H9 (cell line): ENCODE measurements at regions not wholly inside any gene's neighbourhood (a gene's known extent, or its start where the extent isn't known, plus 50 kb on each side); places are given as distances from the start of the nearest gene placed in this dataset.

Source experiments
- DNase-seq: peaks from one replicate; pipeline ENCODE4 v3.0.0-alpha.2; 2017
- H2AFZ ChIP-seq: one replicate; pipeline ENCODE4 v1.6.1; 2013; ENCODE audit warnings: mild to moderate bottlenecking, low read length, control low read depth, moderate library complexity
- H2AK5ac ChIP-seq: 2 replicates; pipeline ENCODE4 v1.6.1; 2013; ENCODE audit warnings: low read length, control low read depth, mixed read lengths; ENCODE audit not compliant: insufficient read length
- H2BK120ac ChIP-seq: one replicate; pipeline ENCODE4 v1.6.1; 2013; ENCODE audit warnings: low read depth, mild to moderate bottlenecking, low read length, control low read depth, inconsistent platforms; ENCODE audit not compliant: poor library complexity, severe bottlenecking
- H2BK12ac ChIP-seq: 2 replicates; pipeline ENCODE4 v1.6.1; 2013; ENCODE audit warnings: low read length, control low read depth, mixed read lengths, low read depth; ENCODE audit not compliant: insufficient read length
- H2BK15ac ChIP-seq: 2 replicates; pipeline ENCODE4 v1.6.1; 2013; ENCODE audit warnings: low read depth, low read length, control low read depth
- H2BK20ac ChIP-seq: one replicate; pipeline ENCODE4 v1.6.1; 2013; ENCODE audit warnings: low read depth, mild to moderate bottlenecking, low read length, control low read depth, inconsistent platforms; ENCODE audit not compliant: poor library complexity, severe bottlenecking
- H2BK5ac ChIP-seq: 2 replicates; pipeline ENCODE4 v1.6.1; 2013; ENCODE audit warnings: low read length, control low read depth, mixed read lengths; ENCODE audit not compliant: insufficient read length
- H3K14ac ChIP-seq: 2 replicates; pipeline ENCODE4 v1.6.1; 2013; ENCODE audit warnings: low read length, control low read depth; ENCODE audit not compliant: insufficient read depth
- H3K18ac ChIP-seq: 2 replicates; pipeline ENCODE4 v1.6.1; 2013; ENCODE audit warnings: low read depth, mild to moderate bottlenecking, mixed read lengths, low read length, control low read depth; ENCODE audit not compliant: insufficient read length
- H3K23ac ChIP-seq: 2 replicates; pipeline ENCODE4 v1.6.1; 2013; ENCODE audit warnings: low read length, control low read depth, mixed read lengths, low read depth; ENCODE audit not compliant: insufficient read length
- H3K23me2 ChIP-seq: 2 replicates; pipeline ENCODE4 v1.6.1; 2013; ENCODE audit warnings: low read depth, mild to moderate bottlenecking, mixed read lengths, low read length, control low read depth; ENCODE audit not compliant: insufficient read length, poor library complexity, severe bottlenecking
- H3K27ac ChIP-seq: 2 replicates; pipeline ENCODE4 v1.5.1; 2013; ENCODE audit warnings: low read length, control low read depth, mixed read lengths, low read depth; ENCODE audit not compliant: insufficient read length
- H3K27me3 ChIP-seq: 2 replicates; pipeline ENCODE4 v1.6.1; 2013; ENCODE audit warnings: low read length, control low read depth, inconsistent platforms; ENCODE audit not compliant: insufficient read depth
- H3K4ac ChIP-seq: 2 replicates; pipeline ENCODE4 v1.6.1; 2013; ENCODE audit warnings: low read depth, mild to moderate bottlenecking, control low read depth, inconsistent platforms, low read length, moderate library complexity
- H3K4me1 ChIP-seq: 2 replicates; pipeline ENCODE4 v1.6.1; 2013; ENCODE audit warnings: low read length, control low read depth, inconsistent platforms; ENCODE audit not compliant: insufficient read depth
- H3K4me2 ChIP-seq: 2 replicates; pipeline ENCODE4 v1.6.1; 2013; ENCODE audit warnings: low read length, control low read depth, mixed read lengths; ENCODE audit not compliant: insufficient read length, insufficient read depth
- H3K56ac ChIP-seq: 2 replicates; pipeline ENCODE4 v1.6.1; 2013; ENCODE audit warnings: low read depth, mild to moderate bottlenecking, mixed read lengths, low read length, control low read depth; ENCODE audit not compliant: insufficient read length
- H3K79me1 ChIP-seq: 2 replicates; pipeline ENCODE4 v1.6.1; 2013; ENCODE audit warnings: low read depth, mild to moderate bottlenecking, moderate library complexity, low read length, control low read depth, inconsistent platforms; ENCODE audit not compliant: insufficient read depth, poor library complexity, severe bottlenecking
- H3K79me2 ChIP-seq: 2 replicates; pipeline ENCODE4 v1.6.1; 2013; ENCODE audit warnings: low read length, control low read depth, inconsistent platforms; ENCODE audit not compliant: insufficient read depth
- H3K9ac ChIP-seq: 2 replicates; pipeline ENCODE4 v1.6.1; 2013; ENCODE audit warnings: low read length, control low read depth, mixed read lengths; ENCODE audit not compliant: insufficient read length; ENCODE audit errors: extremely low read depth
- H3K9me3 ChIP-seq: one replicate; pipeline ENCODE4 v1.6.1; 2013; ENCODE audit warnings: low read depth, low read length, inconsistent platforms; ENCODE audit not compliant: control insufficient read depth
- H3T11ph ChIP-seq: one replicate; pipeline ENCODE4 v1.6.1; 2013; ENCODE audit warnings: mild to moderate bottlenecking, low read length, control low read depth, inconsistent platforms
- H4K20me1 ChIP-seq: one replicate; pipeline ENCODE4 v1.6.1; 2013; ENCODE audit not compliant: control insufficient read depth, insufficient read length, insufficient read depth
- H4K5ac ChIP-seq: 2 replicates; pipeline ENCODE4 v1.6.1; 2013; ENCODE audit warnings: low read depth, mild to moderate bottlenecking, mixed read lengths, low read length, control low read depth; ENCODE audit not compliant: insufficient read length
- H4K8ac ChIP-seq: replicated peaks from 2 replicates; pipeline ENCODE4 v1.6.1; 2013; ENCODE audit warnings: low read length, control low read depth, mixed read lengths, low read depth; ENCODE audit not compliant: insufficient read length
- H4K91ac ChIP-seq: 2 replicates; pipeline ENCODE4 v1.6.1; 2013; ENCODE audit warnings: low read depth, mild to moderate bottlenecking, moderate library complexity, mixed read lengths, low read length, control low read depth; ENCODE audit not compliant: insufficient read length
- H3K27ac Mint-ChIP-seq, 3 experiments: 2 replicates in 2 of 3; 3 replicates in 1 of 3; pipeline ENCODE4 v1.8.0; 2020 to 2021; ENCODE audit warnings: mixed read lengths in 3 of 3, mild to moderate bottlenecking in 1 of 3, moderate library complexity in 1 of 3
- H3K27me3 Mint-ChIP-seq: 2 replicates; pipeline ENCODE4 v1.8.0; 2021; ENCODE audit warnings: low read depth, mild to moderate bottlenecking, moderate library complexity, mixed read lengths
- H3K36me3 Mint-ChIP-seq, 3 experiments: 2 replicates in 2 of 3; 3 replicates in 1 of 3; pipeline ENCODE4 v1.8.0; 2020 to 2021; ENCODE audit warnings: low read depth in 3 of 3, mixed read lengths in 3 of 3; ENCODE audit not compliant: insufficient read depth in 1 of 3
- H3K4me1 Mint-ChIP-seq, 2 experiments: 2 replicates each; pipeline ENCODE4 v1.8.0; 2020; ENCODE audit warnings: mixed read lengths in 2 of 2
- H3K4me3 Mint-ChIP-seq, 2 experiments: 2 replicates in 1 of 2; 3 replicates in 1 of 2; pipeline ENCODE4 v1.8.0; 2020 to 2021; ENCODE audit warnings: mild to moderate bottlenecking in 2 of 2, mixed read lengths in 2 of 2, moderate library complexity in 1 of 2
- H3K9me3 Mint-ChIP-seq, 2 experiments: 2 replicates in 1 of 2; 3 replicates in 1 of 2; pipeline ENCODE4 v1.8.0; 2020; ENCODE audit warnings: mild to moderate bottlenecking in 2 of 2, mixed read lengths in 2 of 2, moderate library complexity in 1 of 2
- WGBS: extraction: QIAGEN DNeasy Blood & Tissue Kit; methylation state at CpG from one replicate; pipeline ENCODE4 v1.1.7; 2013; ENCODE audit warnings: missing lambda C conversion rate, low lambda C conversion rate, mixed read lengths; ENCODE audit not compliant: insufficient read length; ENCODE audit errors: extremely low coverage; 5-methylcytosine and 5-hydroxymethylcytosine counted together
- TF ChIP-seq, protein P1 (sequence below): fragments of 200-600 bp; sonication (generic); conservative IDR thresholded peaks from 3 replicates; pipeline ENCODE4 v1.8.0; 2021; ENCODE audit warnings: antibody characterized with exemption, mild to moderate bottlenecking

DNA sequence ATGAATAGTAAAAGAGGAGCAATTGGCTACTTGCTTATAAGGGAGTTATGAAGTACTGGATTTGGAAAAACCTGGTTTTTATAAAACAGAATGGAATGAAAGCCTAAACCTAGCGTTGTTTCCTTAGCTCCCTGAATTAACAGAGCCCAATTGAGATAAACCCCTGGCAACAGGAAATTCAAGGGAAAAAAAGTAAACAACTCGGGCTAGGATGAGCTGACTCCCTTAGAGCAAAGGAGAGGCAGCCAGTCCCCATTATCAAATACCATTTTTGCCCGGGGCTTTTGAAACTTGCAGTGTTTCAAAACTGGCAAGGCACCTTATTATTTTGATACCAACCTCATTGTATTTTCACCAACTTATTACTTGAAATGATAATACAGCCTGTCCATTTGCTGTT lies 587.5 kb downstream of the CD109 start:
- no peak for DNase-seq
- H3K4me3 Mint-ChIP-seq: no peak overlapping the region
- TF ChIP-seq, protein P1, sequence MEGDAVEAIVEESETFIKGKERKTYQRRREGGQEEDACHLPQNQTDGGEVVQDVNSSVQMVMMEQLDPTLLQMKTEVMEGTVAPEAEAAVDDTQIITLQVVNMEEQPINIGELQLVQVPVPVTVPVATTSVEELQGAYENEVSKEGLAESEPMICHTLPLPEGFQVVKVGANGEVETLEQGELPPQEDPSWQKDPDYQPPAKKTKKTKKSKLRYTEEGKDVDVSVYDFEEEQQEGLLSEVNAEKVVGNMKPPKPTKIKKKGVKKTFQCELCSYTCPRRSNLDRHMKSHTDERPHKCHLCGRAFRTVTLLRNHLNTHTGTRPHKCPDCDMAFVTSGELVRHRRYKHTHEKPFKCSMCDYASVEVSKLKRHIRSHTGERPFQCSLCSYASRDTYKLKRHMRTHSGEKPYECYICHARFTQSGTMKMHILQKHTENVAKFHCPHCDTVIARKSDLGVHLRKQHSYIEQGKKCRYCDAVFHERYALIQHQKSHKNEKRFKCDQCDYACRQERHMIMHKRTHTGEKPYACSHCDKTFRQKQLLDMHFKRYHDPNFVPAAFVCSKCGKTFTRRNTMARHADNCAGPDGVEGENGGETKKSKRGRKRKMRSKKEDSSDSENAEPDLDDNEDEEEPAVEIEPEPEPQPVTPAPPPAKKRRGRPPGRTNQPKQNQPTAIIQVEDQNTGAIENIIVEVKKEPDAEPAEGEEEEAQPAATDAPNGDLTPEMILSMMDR: no peak
- Histone ChIP-seq H3K79me2 (no peaks in the 10 kb centered on the region), H4K8ac (no peak overlapping the region), H3K18ac (no peak overlapping the region), H2AK5ac (no peak overlapping the region), H2BK120ac (no peak overlapping the region), H3K56ac (no peak overlapping the region), H2BK15ac (no peak overlapping the region), H4K20me1 (no peaks in the 10 kb centered on the region), H4K5ac (no peak overlapping the region), H2BK20ac (no peak overlapping the region), H3K27me3 (no peaks in the 10 kb centered on the region), H3K9ac (no peak overlapping the region), H3K27ac (no peak overlapping the region), H3K14ac (no peak overlapping the region), H2BK12ac (no peak overlapping the region), H2AFZ (no peak overlapping the region), H3K79me1 (no peaks in the 10 kb centered on the region), H3T11ph (no peak overlapping the region), H3K4ac (no peak overlapping the region), H3K4me1 (no peaks in the 10 kb centered on the region), H3K23me2 (no peaks in the 10 kb centered on the region), H2BK5ac (no peak overlapping the region), H3K9me3 (no peaks in the 10 kb centered on the region), H3K4me2 (no peak overlapping the region), H3K23ac (no peak overlapping the region), H4K91ac (no peak overlapping the region)
- H3K27ac Mint-ChIP-seq: no peak overlapping the region
- H3K4me1 Mint-ChIP-seq: no peaks in the 10 kb centered on the region
- no peaks in the 10 kb centered on the region; a peak in 1 of 5 replicates for H3K9me3 Mint-ChIP-seq
- no peaks in the 10 kb centered on the region; a peak in 1 of 7 replicates for H3K36me3 Mint-ChIP-seq
- H3K27me3 Mint-ChIP-seq: no peaks in the 10 kb centered on the region; the same call in 1 of the 2 replicates
- no CpG with 5 or more reads among the region's 3 CpGs for WGBS
